HepG2 (cell line): ENCODE measurements at regions not wholly inside any gene's neighbourhood (a gene's known extent, or its start where the extent isn't known, plus 50 kb on each side); places are given as distances from the start of the nearest gene placed in this dataset.

Source experiments
- ATAC-seq: fragments of 200-7000 bp; cut with Tn5 transposase; 3 replicates; pipeline ENCODE4 v1.9.1; 2020; ENCODE audit warnings: mild to moderate bottlenecking, moderate library complexity
- BruUV-seq: library from RNA; stranded (reverse); fragments of 400-500 nt; replicated peaks from 2 replicates; lab custom pipeline; 2021; lab: Mats Ljungman, UMichigan
- CTCF ChIA-PET: fragments of 300-600 bp; formaldehyde crosslinking; extraction: SDS; loops from one replicate; lab custom pipeline; 2021; ENCODE audit warnings: low total read pairs, inconsistent platforms, low intra/inter-chr PET ratio; lab: Yijun Ruan, JAX
- POLR2A ChIA-PET: fragments of 350-600 bp; sonication (Branson Sonifier 250); formaldehyde crosslinking; loops from one replicate; lab custom pipeline; 2020; ENCODE audit warnings: antibody characterized with exemption, inconsistent platforms; lab: Yijun Ruan, JAX
- DNase-seq: peaks from one replicate; pipeline ENCODE4 v3.0.0-alpha.2; 2015; ENCODE audit warnings: low spot score
- FAIRE-seq: peaks from 3 replicates; lab custom pipeline; 2011; peaks lifted over from hg19 to GRCh38; lab: Jason Lieb, UNC
- H2AFZ ChIP-seq: one replicate; pipeline ENCODE4 v1.6.1; 2011; ENCODE audit warnings: low read length, inconsistent platforms
- H3K27ac ChIP-seq: fragments of 300-600 bp; 3 replicates; pipeline ENCODE4 v1.8.0; 2011; ENCODE audit warnings: mixed run types, mild to moderate bottlenecking, mixed read lengths, low read length, inconsistent platforms; ENCODE audit not compliant: insufficient read depth; ENCODE audit errors: extremely low read length
- H3K27me3 ChIP-seq, 2 experiments: fragments of 200-600 bp in 1 of 2; 2 replicates in 1 of 2; 3 replicates in 1 of 2; pipeline versions ENCODE4 v1.6.0 to v1.8.0; 2011; ENCODE audit warnings: low read length in 2 of 2, mild to moderate bottlenecking in 2 of 2, moderate library complexity in 2 of 2, inconsistent platforms in 1 of 2; ENCODE audit not compliant: insufficient read depth in 2 of 2, control insufficient read depth in 1 of 2
- H3K36me3 ChIP-seq, 2 experiments: fragments of 200-600 bp in 1 of 2; replicated peaks in 1 of 2; 2 replicates in 1 of 2; 3 replicates in 1 of 2; pipeline versions ENCODE4 v1.5.1 to v1.8.0; 2011; ENCODE audit warnings: low read length in 2 of 2, inconsistent platforms in 1 of 2; ENCODE audit not compliant: insufficient read depth in 2 of 2, control insufficient read depth in 1 of 2
- H3K4me1 ChIP-seq: 2 replicates; pipeline ENCODE4 v1.5.1; 2012; ENCODE audit warnings: low read length, inconsistent platforms; ENCODE audit not compliant: insufficient read depth
- H3K4me2 ChIP-seq: 2 replicates; pipeline ENCODE4 v1.6.0; 2011; ENCODE audit warnings: low read depth, low read length, inconsistent platforms
- H3K4me3 ChIP-seq, 3 experiments: fragments of 200-600 bp in 1 of 3; sonication (generic), shearing (Covaris generic) in 1 of 3; replicated peaks in 1 of 3; 2 replicates each; pipeline ENCODE4 v1.5.1; 2011 to 2016; ENCODE audit warnings: low read length in 3 of 3, inconsistent platforms in 2 of 3, low read depth in 2 of 3, mild to moderate bottlenecking in 2 of 3, control low read depth in 1 of 3, mixed read lengths in 1 of 3; ENCODE audit not compliant: insufficient read depth in 1 of 3
- H3K79me2 ChIP-seq: one replicate; pipeline ENCODE4 v1.6.1; 2011; ENCODE audit warnings: low read length, inconsistent platforms; ENCODE audit not compliant: insufficient read depth
- H3K9ac ChIP-seq: 2 replicates; pipeline ENCODE4 v1.6.0; 2011; ENCODE audit warnings: mild to moderate bottlenecking, low read depth, low read length, inconsistent platforms; ENCODE audit not compliant: insufficient read depth
- H3K9me3 ChIP-seq: 2 replicates; pipeline ENCODE4 v1.5.1; 2012; ENCODE audit warnings: mild to moderate bottlenecking, low read length
- H4K20me1 ChIP-seq: 2 replicates; pipeline ENCODE4 v1.6.0; 2011; ENCODE audit warnings: inconsistent platforms, mild to moderate bottlenecking, low read length, moderate library complexity; ENCODE audit not compliant: insufficient read depth
- ATF3 ChIP-seq: sonication (generic); formaldehyde crosslinking; IDR thresholded peaks from 2 replicates; pipeline ENCODE4 v1.4.0; 2020; ENCODE audit warnings: missing genetic modification reagents
- CEBPZ ChIP-seq: IDR thresholded peaks from 2 replicates; pipeline ENCODE4 v1.6.1; 2012; ENCODE audit warnings: low read length, improper control_type of control experiment
- CHCHD3 ChIP-seq: sonication (generic); formaldehyde crosslinking; IDR thresholded peaks from 2 replicates; pipeline ENCODE4 v1.8.0; 2022; ENCODE audit warnings: mild to moderate bottlenecking, missing genetic modification reagents, moderate library complexity
- DR1 ChIP-seq: sonication (generic); formaldehyde crosslinking; IDR thresholded peaks from 2 replicates; pipeline ENCODE4 v1.8.0; 2021; ENCODE audit warnings: mild to moderate bottlenecking, missing genetic modification reagents, inconsistent platforms
- HNRNPL ChIP-seq: fragments of 200-400 bp; formaldehyde crosslinking; IDR thresholded peaks from 2 replicates; pipeline ENCODE4 v1.6.1; 2017; ENCODE audit warnings: mild to moderate bottlenecking, low read depth, low read length
- MLXIP ChIP-seq: sonication (generic); formaldehyde crosslinking; IDR thresholded peaks from 2 replicates; pipeline ENCODE4 v1.9.0; 2021; ENCODE audit warnings: missing genetic modification reagents, borderline replicate concordance
- MNT ChIP-seq: fragments of 450-650 bp; IDR thresholded peaks from 2 replicates; pipeline ENCODE4 v1.6.1; 2016
- MXI1 ChIP-seq: IDR thresholded peaks from 3 replicates; pipeline ENCODE4 v1.6.1; 2012; ENCODE audit warnings: low read depth, low read length, inconsistent platforms, borderline replicate concordance
- NFIC ChIP-seq: IDR thresholded peaks from 2 replicates; pipeline ENCODE4 v1.6.1; 2012; ENCODE audit warnings: mild to moderate bottlenecking, low read length, inconsistent platforms
- NR2C2 ChIP-seq: sonication (generic); formaldehyde crosslinking; IDR thresholded peaks from 2 replicates; pipeline ENCODE4 v1.4.0; 2020; ENCODE audit warnings: missing genetic modification reagents, mild to moderate bottlenecking, moderate library complexity, borderline replicate concordance
- SYNCRIP ChIP-seq: fragments of 200-400 bp; formaldehyde crosslinking; IDR thresholded peaks from 2 replicates; pipeline ENCODE4 v1.6.1; 2018; ENCODE audit warnings: mild to moderate bottlenecking, low read depth, low read length; ENCODE audit not compliant: insufficient read depth
- ZGPAT ChIP-seq: IDR thresholded peaks from 2 replicates; pipeline ENCODE4 v1.6.1; 2016; ENCODE audit warnings: mild to moderate bottlenecking
- ZIK1 ChIP-seq: sonication (generic); formaldehyde crosslinking; IDR thresholded peaks from 2 replicates; pipeline ENCODE4 v1.5.0; 2020; ENCODE audit warnings: mild to moderate bottlenecking, low read depth, missing genetic modification reagents, borderline replicate concordance
- ZNF629 ChIP-seq: sonication (generic); formaldehyde crosslinking; conservative IDR thresholded peaks from 2 replicates; pipeline ENCODE4 v1.5.0; 2020; ENCODE audit warnings: missing genetic modification reagents
- ZNF720 ChIP-seq: sonication (generic); formaldehyde crosslinking; IDR thresholded peaks from 2 replicates; pipeline ENCODE4 v1.4.0; 2020; ENCODE audit warnings: missing genetic modification reagents
- ZNF782 ChIP-seq: sonication (generic); formaldehyde crosslinking; IDR thresholded peaks from 2 replicates; pipeline ENCODE4 v1.4.0; 2020; ENCODE audit warnings: missing genetic modification reagents, mild to moderate bottlenecking, borderline replicate concordance
- WGBS: methylation state at CpG from one replicate; pipeline ENCODE4 v1.1.6; 2017; ENCODE audit warnings: low lambda C conversion rate; 5-methylcytosine and 5-hydroxymethylcytosine counted together
- in situ Hi-C: cut with HindIII; loops from 2 replicates; pipeline ENCODE4 v1.10.0; 2017; ENCODE audit warnings: low pct_unique_long_range_greater_than_20kb; ENCODE audit not compliant: extremely low pct_ligation_motif_present
- intact Hi-C: fragments of 100-400 bp; cut with micrococcal nuclease; formaldehyde crosslinking; loops from one replicate; pipeline ENCODE4 v1.10.0; 2022; ENCODE audit not compliant: unreplicated experiment

GRCh38 chr4:136855886-136856285 lies 676.4 kb downstream of the PCDH18 start:
- no peak for FAIRE-seq
- H3K79me2 ChIP-seq, result no peaks in the 10 kb centered on the region
- CTCF ChIA-PET, result no interaction called here
- no peak overlapping the region for H3K4me2 ChIP-seq
- POLR2A ChIA-PET, result no interaction called here
- H3K27ac ChIP-seq, result no peak overlapping the region
- intact Hi-C loops (no loop called here), in situ Hi-C loops (no loop called here)
- WGBS, result no CpG with 5 or more reads among the region's 1 CpG
- H2AFZ ChIP-seq, result no peak overlapping the region
- H3K4me3 ChIP-seq, result no peak overlapping the region
- H3K4me1 ChIP-seq, result no peaks in the 10 kb centered on the region
- no peaks in the 10 kb centered on the region for H4K20me1 ChIP-seq
- no peak overlapping the region for H3K9ac ChIP-seq
- no peak for ATAC-seq
- H3K27me3 ChIP-seq, result no peaks in the 10 kb centered on the region
- no peaks in the 10 kb centered on the region for H3K9me3 ChIP-seq
- no peaks in the 10 kb centered on the region for H3K36me3 ChIP-seq
- no TSS peak for BruUV-seq
- DNase-seq, result no peak
- TF ChIP-seq ZNF720 (CRISPR knock-in tag), result no peak
- TF ChIP-seq ZIK1 (CRISPR knock-in tag), result no peak
- no peak for TF ChIP-seq CHCHD3 (CRISPR knock-in tag)
- no peak for TF ChIP-seq NFIC
- no peak for TF ChIP-seq CEBPZ
- no peak for TF ChIP-seq NR2C2 (CRISPR knock-in tag)
- TF ChIP-seq ZGPAT (CRISPR knock-in tag), result no peak
- TF ChIP-seq HNRNPL, result no peak
- TF ChIP-seq ATF3 (CRISPR knock-in tag), result no peak
- no peak for TF ChIP-seq ZNF629 (CRISPR knock-in tag)
- TF ChIP-seq MNT, result no peak
- no peak for TF ChIP-seq SYNCRIP
- no peak for TF ChIP-seq DR1 (CRISPR knock-in tag)
- TF ChIP-seq MLXIP (CRISPR knock-in tag), result no peak
- no peak for TF ChIP-seq ZNF782
- no peak for TF ChIP-seq MXI1
